CD4-positive, alpha-beta memory T cell (primary cell): ENCODE measurements at regions not wholly inside any gene's neighbourhood (a gene's known extent, or its start where the extent isn't known, plus 50 kb on each side); places are given as distances from the start of the nearest gene placed in this dataset.
A peak's percentile ranks its signal among the peaks of the same experiment; 100 is the strongest.

Source experiments
- CTCF ChIA-PET: fragments of 350-600 bp; sonication (Branson Sonifier 250); formaldehyde crosslinking; loops from one replicate; lab custom pipeline; 2021; ENCODE audit warnings: inconsistent platforms; ENCODE audit not compliant: partially characterized antibody; lab: Charles Lee
- POLR2A ChIA-PET: fragments of 350-600 bp; sonication (Branson Sonifier 250); formaldehyde crosslinking; loops from one replicate; lab custom pipeline; 2021; ENCODE audit not compliant: partially characterized antibody; lab: Charles Lee
- DNase-seq, 5 donors: peaks; one replicate each; pipeline versions ENCODE4 v3.0.0 to v3.0.0-alpha.2; 2020 to 2022; ENCODE audit warnings: mixed read lengths in 1 of 5
- H3K27ac ChIP-seq: one replicate; pipeline ENCODE4 v1.7.0; 2013; ENCODE audit warnings: low read depth, low read length
- H3K27me3 ChIP-seq: 2 replicates; pipeline ENCODE4 v1.7.0; 2013; ENCODE audit warnings: mild to moderate bottlenecking, low read length, moderate library complexity; ENCODE audit not compliant: insufficient read depth
- H3K36me3 ChIP-seq: 2 replicates; pipeline ENCODE4 v1.7.0; 2013; ENCODE audit warnings: mild to moderate bottlenecking, low read length, moderate library complexity; ENCODE audit not compliant: insufficient read depth
- H3K4me1 ChIP-seq: 2 replicates; pipeline ENCODE4 v1.7.0; 2013; ENCODE audit warnings: mild to moderate bottlenecking, low read length, moderate library complexity; ENCODE audit not compliant: insufficient read depth
- H3K4me3 ChIP-seq, 2 donors: one replicate each; pipeline ENCODE4 v1.7.0; 2013; ENCODE audit warnings: low read length in 2 of 2, mild to moderate bottlenecking in 1 of 2
- H3K9me3 ChIP-seq, 2 donors: one replicate each; pipeline ENCODE4 v1.7.0; 2013; ENCODE audit warnings: low read length in 2 of 2, control low read depth in 1 of 2; ENCODE audit not compliant: control insufficient read depth in 1 of 2
- H3K27ac Mint-ChIP-seq, 7 donors: one replicate each; pipeline ENCODE4 v1.8.0; 2020 to 2021; ENCODE audit warnings: mixed read lengths in 7 of 7, mild to moderate bottlenecking in 6 of 7, inconsistent platforms in 3 of 7, moderate library complexity in 3 of 7
- H3K27me3 Mint-ChIP-seq, 2 donors: one replicate each; pipeline ENCODE4 v1.8.0; 2020 to 2021; ENCODE audit warnings: mixed read lengths in 2 of 2
- H3K36me3 Mint-ChIP-seq, 2 donors: one replicate each; pipeline ENCODE4 v1.8.0; 2020 to 2021; ENCODE audit warnings: mixed read lengths in 2 of 2, inconsistent platforms in 1 of 2, mild to moderate bottlenecking in 1 of 2
- H3K4me1 Mint-ChIP-seq, 4 donors: one replicate each; pipeline ENCODE4 v1.8.0; 2020 to 2021; ENCODE audit warnings: mixed read lengths in 4 of 4, mild to moderate bottlenecking in 1 of 4
- H3K4me3 Mint-ChIP-seq, 8 donors: one replicate each; pipeline ENCODE4 v1.8.0; 2020 to 2021; ENCODE audit warnings: mixed read lengths in 8 of 8, mild to moderate bottlenecking in 7 of 8, moderate library complexity in 6 of 8, inconsistent platforms in 3 of 8
- H3K9me3 Mint-ChIP-seq, 8 donors: one replicate each; pipeline ENCODE4 v1.8.0; 2020 to 2021; ENCODE audit warnings: mixed read lengths in 8 of 8, mild to moderate bottlenecking in 5 of 8, inconsistent platforms in 3 of 8, moderate library complexity in 1 of 8
- intact Hi-C: fragments of 100-400 bp; cut with micrococcal nuclease; formaldehyde crosslinking; loops from one replicate; pipeline ENCODE4 v1.15.1; 2023

DNA sequence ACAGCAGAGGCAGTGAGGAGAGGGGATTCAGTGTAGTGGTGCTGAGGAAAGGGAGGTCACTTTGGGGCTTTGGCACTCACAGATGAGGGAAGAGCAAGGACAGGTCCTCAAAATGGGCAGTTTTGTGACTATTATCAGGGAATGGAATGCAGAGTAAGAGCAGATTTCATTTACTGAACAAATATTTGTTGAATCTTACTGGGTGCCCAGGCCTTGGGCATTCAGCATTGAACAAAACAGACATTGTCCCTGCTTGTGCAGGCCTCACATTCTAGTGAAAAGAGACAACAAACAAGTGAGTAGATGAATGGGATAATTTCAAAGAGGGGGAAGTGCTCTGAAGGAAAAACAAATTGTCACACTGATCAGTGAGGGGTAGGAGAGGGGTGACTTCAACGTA lies 404.1 kb downstream of the DMRT2 start:
- POLR2A ChIA-PET, result no interaction called here

DNA sequence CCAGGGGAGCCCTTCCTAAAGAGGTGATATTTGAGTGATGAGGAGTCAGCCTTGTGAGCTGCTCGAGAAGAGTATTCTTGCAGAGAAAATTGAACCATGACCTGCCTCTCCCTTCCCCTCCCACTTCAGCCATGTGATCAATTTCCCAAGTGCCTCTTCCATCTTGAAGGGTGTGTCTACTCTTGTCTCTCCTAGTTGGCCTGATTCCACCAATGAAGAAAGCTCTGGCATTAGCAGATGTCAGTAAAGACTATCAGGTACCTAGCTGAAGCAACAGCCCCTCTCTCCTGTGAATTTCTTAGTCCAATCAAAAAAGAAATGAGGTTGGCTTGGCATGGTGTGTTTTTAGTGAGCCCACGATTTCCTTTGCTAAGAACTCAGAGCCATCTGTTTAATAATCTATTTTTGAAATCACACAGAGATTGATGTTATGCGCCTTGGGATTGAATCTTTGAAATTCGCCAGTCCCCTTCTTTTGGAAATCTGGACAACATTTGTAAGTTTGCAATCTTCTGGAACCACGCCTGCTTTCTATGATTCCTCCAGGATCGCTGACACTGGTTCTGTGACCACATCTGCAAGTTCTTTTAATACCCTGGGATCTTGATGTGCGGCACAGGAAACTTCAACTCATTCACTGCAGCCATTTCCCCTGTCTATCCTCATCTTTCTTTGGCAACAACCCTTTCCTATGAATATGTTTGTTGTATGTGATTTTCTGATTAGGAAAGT lies 404.6 kb downstream of the DMRT2 start:
- Mint-ChIP-seq H3K27ac (no peak overlapping the region), H3K9me3 (peaks cover 0 to 2% (median 0%) of the 10 kb centered on the region in 8 donors), H3K36me3 (no peaks in the 10 kb centered on the region), H3K27me3 (peaks cover 3 to 4% of the 10 kb centered on the region in 2 donors), H3K4me3 (no peak overlapping the region), H3K4me1 (no peaks in the 10 kb centered on the region)
- Histone ChIP-seq H3K9me3 (no peaks in the 10 kb centered on the region), H3K4me1 (no peaks in the 10 kb centered on the region), H3K4me3 (no peak overlapping the region), H3K36me3 (no peaks in the 10 kb centered on the region), H3K27me3 (no peaks in the 10 kb centered on the region), H3K27ac (no peak overlapping the region)
- DNase-seq, result no peak
- ChIA-PET CTCF (no interaction called here), POLR2A (no interaction called here)
- intact Hi-C loops, result no loop called here

More for the DNA sequence above, 404.1 kb downstream of the DMRT2 start:
- no peak overlapping the region for H3K4me3 Mint-ChIP-seq
- intact Hi-C loops, result no loop called here
- peaks cover 3 to 4% of the 10 kb centered on the region in 2 donors for H3K27me3 Mint-ChIP-seq
- Histone ChIP-seq H3K27me3 (no peaks in the 10 kb centered on the region), H3K4me1 (no peaks in the 10 kb centered on the region), H3K9me3 (no peaks in the 10 kb centered on the region), H3K4me3 (no peak overlapping the region), H3K36me3 (no peaks in the 10 kb centered on the region), H3K27ac (no peak overlapping the region)
- H3K9me3 Mint-ChIP-seq, result peaks cover 0 to 2% (median 0%) of the 10 kb centered on the region in 8 donors
- no peak overlapping the region for H3K27ac Mint-ChIP-seq
- CTCF ChIA-PET, result no interaction called here
- no peak for DNase-seq
- H3K4me1 Mint-ChIP-seq, result no peaks in the 10 kb centered on the region
- no peaks in the 10 kb centered on the region for H3K36me3 Mint-ChIP-seq

DNA sequence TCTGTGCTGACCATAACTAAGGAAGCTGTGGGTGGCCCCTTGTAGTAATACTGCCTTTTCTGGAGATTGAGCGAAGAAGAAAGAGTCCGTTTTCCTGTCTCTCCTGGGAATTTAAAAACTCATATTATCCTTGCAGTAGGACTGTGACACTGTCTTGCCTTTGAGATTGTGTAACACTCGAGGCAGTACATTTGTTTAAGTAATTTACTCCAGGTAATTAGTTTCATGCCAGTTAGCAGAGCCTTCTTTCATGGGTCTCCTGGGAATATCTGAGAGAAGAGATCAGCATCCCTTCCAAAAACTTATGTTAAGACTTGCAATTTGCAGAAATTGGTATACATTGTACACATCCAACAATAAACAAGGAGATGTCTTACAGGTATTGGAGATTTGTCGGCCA lies 405.6 kb downstream of the DMRT2 start:
- Mint-ChIP-seq H3K27me3 (peaks cover 3 to 4% of the 10 kb centered on the region in 2 donors), H3K4me1 (peaks cover 0 to 1% (median 0%) of the 10 kb centered on the region in 4 donors), H3K27ac (no peak overlapping the region), H3K9me3 (peaks cover 0 to 2% (median 0%) of the 10 kb centered on the region in 8 donors), H3K4me3 (no peak overlapping the region), H3K36me3 (no peaks in the 10 kb centered on the region)
- ChIA-PET POLR2A (no interaction called here), CTCF (no interaction called here)
- no peaks in the 10 kb centered on the region for H3K27me3 ChIP-seq
- H3K27ac ChIP-seq, result no peak overlapping the region
- intact Hi-C loops, result no loop called here
- no peaks in the 10 kb centered on the region for H3K9me3 ChIP-seq
- H3K4me3 ChIP-seq, result no peak overlapping the region
- no peaks in the 10 kb centered on the region for H3K36me3 ChIP-seq
- DNase-seq, result no peak
- H3K4me1 ChIP-seq, result no peaks in the 10 kb centered on the region

DNA sequence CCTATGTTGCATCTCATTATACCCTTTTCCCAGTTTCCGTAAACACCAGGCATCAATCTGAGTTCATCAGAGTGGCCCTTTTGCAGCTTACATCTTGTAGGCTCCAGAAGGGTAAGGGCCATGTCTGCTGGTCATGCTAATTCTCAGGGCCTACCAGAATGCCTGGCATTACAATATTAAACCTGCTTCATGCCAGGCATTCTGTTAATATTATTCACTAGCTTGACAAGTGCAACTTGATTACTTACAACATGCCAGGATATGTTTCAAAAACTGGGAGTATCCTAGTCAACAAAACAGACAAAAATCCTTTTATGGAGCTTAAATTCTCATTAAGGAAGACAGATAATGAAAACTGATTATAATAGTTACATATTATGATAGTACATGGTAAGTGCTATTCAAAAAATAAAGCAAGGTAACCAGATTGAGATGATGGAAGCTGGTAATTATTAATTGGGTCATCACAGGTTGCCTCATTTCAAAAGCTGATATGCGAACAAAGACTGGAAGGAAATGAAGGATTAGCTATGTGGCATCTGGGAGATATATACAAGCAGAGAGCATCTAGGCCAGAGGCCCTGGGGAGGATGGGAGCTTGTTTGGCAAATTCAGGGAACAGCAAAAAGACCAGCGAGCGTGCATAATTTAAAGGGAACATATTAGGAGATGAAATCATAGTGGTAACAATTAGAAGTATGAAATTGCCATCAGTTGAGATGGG lies 406.3 kb downstream of the DMRT2 start:
- no peaks in the 10 kb centered on the region for H3K9me3 ChIP-seq
- intact Hi-C loops, result no loop called here
- no peak overlapping the region for H3K27ac ChIP-seq
- Mint-ChIP-seq H3K27me3 (peaks cover 2 to 4% of the 10 kb centered on the region in 2 donors), H3K4me1 (peaks cover 0 to 1% (median 0%) of the 10 kb centered on the region in 4 donors), H3K4me3 (no peak overlapping the region), H3K36me3 (no peaks in the 10 kb centered on the region), H3K9me3 (no peaks in the 10 kb centered on the region), H3K27ac (no peak overlapping the region)
- H3K36me3 ChIP-seq, result no peaks in the 10 kb centered on the region
- CTCF ChIA-PET, result no interaction called here
- H3K27me3 ChIP-seq, result no peaks in the 10 kb centered on the region
- H3K4me3 ChIP-seq, result no peak overlapping the region
- DNase-seq, result no peak
- POLR2A ChIA-PET, result no interaction called here
- no peaks in the 10 kb centered on the region for H3K4me1 ChIP-seq

DNA sequence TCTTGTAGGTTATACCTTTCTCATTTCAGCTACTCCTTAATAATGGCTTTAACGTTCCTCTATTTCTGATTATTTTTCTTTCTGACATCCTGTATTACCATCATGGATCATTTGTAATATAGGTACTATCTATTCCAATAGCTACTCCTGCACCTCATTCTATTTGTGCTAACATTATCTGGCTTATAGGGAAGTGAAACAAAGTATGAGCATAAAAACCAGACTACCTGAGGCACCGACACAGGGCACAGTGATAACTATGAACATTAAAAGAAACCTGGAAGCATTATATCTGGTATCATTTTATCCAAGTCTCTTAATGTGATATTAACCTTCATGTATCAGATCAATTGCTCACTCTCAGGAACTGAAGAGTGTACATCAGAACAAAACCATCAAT lies 407.3 kb downstream of the DMRT2 start:
- no peaks in the 10 kb centered on the region for H3K9me3 Mint-ChIP-seq
- Histone ChIP-seq H3K4me3 (no peak overlapping the region), H3K27me3 (no peaks in the 10 kb centered on the region), H3K4me1 (no peaks in the 10 kb centered on the region), H3K36me3 (no peaks in the 10 kb centered on the region), H3K27ac (no peak overlapping the region), H3K9me3 (no peaks in the 10 kb centered on the region)
- no peak for DNase-seq
- peaks cover 0 to 2% of the 10 kb centered on the region in 2 donors for H3K27me3 Mint-ChIP-seq
- CTCF ChIA-PET, result no interaction called here
- H3K4me1 Mint-ChIP-seq, result peaks cover 0 to 1% (median 0%) of the 10 kb centered on the region in 4 donors
- no peaks in the 10 kb centered on the region for H3K36me3 Mint-ChIP-seq
- POLR2A ChIA-PET, result no interaction called here
- no peak overlapping the region for H3K27ac Mint-ChIP-seq
- no peak overlapping the region for H3K4me3 Mint-ChIP-seq
- intact Hi-C loops, result no loop called here

DNA sequence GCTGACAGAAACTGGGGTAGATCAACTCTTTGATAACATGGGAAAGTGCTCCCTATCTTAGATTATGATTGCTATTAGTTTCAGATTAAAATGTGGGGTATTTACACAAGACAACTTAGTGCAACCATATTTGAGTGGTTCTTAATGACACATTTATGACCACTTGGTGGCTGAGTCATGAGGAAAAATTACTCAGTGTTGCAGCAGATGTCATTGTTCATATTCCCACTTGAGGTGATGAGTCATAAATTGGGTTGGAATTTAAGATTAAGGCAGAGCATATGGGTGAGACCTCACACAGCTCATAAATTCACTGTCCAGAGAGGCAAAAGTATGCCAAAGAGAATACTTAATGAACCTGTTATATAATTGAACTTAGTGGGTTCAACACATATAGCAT lies 408.3 kb downstream of the DMRT2 start:
- intact Hi-C loops, result no loop called here
- no peak overlapping the region for H3K4me3 Mint-ChIP-seq
- peaks cover 0 to 2% of the 10 kb centered on the region in 2 donors for H3K27me3 Mint-ChIP-seq
- no peaks in the 10 kb centered on the region for H3K36me3 Mint-ChIP-seq
- Histone ChIP-seq H3K9me3 (no peaks in the 10 kb centered on the region), H3K27me3 (no peaks in the 10 kb centered on the region), H3K4me3 (no peak overlapping the region), H3K36me3 (no peaks in the 10 kb centered on the region), H3K4me1 (no peaks in the 10 kb centered on the region), H3K27ac (no peak overlapping the region)
- DNase-seq, result no peak
- ChIA-PET CTCF (interaction anchor here (1.0 kb wide), 1 partner anchor 629 kb away, joined by 3 read pairs; no protein-coding TSS in a partner anchor), POLR2A (no interaction called here)
- peaks cover 0 to 1% (median 0%) of the 10 kb centered on the region in 4 donors for H3K4me1 Mint-ChIP-seq
- no peak overlapping the region for H3K27ac Mint-ChIP-seq
- H3K9me3 Mint-ChIP-seq, result no peaks in the 10 kb centered on the region

DNA sequence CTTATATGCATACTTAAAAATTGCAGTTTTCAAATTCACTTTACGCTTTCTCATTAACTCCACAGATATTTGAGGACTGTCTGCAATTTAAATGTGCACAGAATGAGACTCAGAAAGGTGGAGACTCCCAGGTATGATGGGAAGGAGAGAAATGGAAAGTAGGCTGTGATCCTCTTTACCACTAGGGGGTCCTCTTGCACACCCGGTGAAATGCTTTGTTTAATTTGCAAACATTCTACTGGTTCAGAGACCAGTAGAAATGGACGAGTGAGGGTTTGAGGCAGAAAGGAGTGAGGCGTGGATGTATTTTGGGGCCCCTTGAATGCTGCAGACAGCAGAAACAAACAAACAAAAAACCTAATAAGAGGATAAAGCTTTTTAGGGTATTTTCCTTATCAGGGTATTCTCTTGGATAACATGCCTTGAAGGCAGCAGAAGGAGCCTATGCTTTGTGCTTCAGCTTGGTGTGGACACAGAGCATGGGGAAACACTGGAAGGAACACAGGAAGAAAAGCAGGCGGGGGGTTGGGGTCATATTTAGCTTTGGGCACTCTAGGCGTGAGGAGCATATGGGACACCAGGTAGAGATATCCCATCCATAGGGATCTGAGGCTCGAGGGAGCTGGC lies 410.1 kb downstream of the DMRT2 start:
- H3K36me3 Mint-ChIP-seq, result no peaks in the 10 kb centered on the region
- peaks cover 0 to 1% (median 0%) of the 10 kb centered on the region in 4 donors for H3K4me1 Mint-ChIP-seq
- Histone ChIP-seq H3K9me3 (no peaks in the 10 kb centered on the region), H3K27ac (no peak overlapping the region), H3K27me3 (no peaks in the 10 kb centered on the region), H3K4me1 (no peaks in the 10 kb centered on the region), H3K4me3 (no peak overlapping the region), H3K36me3 (no peaks in the 10 kb centered on the region)
- H3K27me3 Mint-ChIP-seq, result peaks cover 0 to 2% of the 10 kb centered on the region in 2 donors
- ChIA-PET CTCF (no interaction called here), POLR2A (no interaction called here)
- intact Hi-C loops, result no loop called here
- H3K27ac Mint-ChIP-seq, result no peak overlapping the region
- peak in 2 of 5 donors; percentile 1 to 6 for DNase-seq
- H3K4me3 Mint-ChIP-seq, result no peak overlapping the region
- no peaks in the 10 kb centered on the region for H3K9me3 Mint-ChIP-seq
